ENCODE measurements at regions not wholly inside any gene's neighbourhood (a gene's known extent, or its start where the extent isn't known, plus 50 kb on each side); places are given as distances from the start of the nearest gene placed in this dataset.

DNA sequence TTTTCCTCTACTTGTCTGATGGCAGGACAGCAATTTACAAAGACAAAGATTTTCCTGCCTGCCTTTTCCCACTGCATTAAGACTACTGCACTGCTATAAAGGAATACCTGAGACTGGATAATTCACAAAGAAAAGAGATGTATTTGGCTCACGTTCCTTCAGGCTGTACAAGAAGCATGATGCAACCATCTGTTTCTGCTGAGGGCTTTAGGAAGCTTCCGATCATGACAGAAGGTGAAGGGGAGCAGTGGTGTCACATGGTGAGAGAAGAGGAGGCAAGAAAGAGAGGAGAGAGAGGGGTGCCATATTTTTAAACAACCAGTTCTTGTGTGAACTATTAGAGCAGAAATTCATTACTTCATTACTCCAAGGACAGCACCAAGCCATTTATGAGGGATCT, 617.1 kb upstream of the HTR2C start:
- H3K36me3 ChIP-seq (ENCODE audit: control insufficient read depth, insufficient read depth, low read length), result no peaks in the 10 kb centered on the region
- H3K27me3 ChIP-seq (ENCODE audit: control insufficient read depth, insufficient read depth, low read length), result no peaks in the 10 kb centered on the region
- ChIA-PET POLR2A (no interaction called here), CTCF (no interaction called here)
- H3K4me3 ChIP-seq (ENCODE audit: low read depth, low read length), result no peak overlapping the region
- DNase-seq (ENCODE audit: low read depth), result no peak
- TF ChIP-seq, protein P1, sequence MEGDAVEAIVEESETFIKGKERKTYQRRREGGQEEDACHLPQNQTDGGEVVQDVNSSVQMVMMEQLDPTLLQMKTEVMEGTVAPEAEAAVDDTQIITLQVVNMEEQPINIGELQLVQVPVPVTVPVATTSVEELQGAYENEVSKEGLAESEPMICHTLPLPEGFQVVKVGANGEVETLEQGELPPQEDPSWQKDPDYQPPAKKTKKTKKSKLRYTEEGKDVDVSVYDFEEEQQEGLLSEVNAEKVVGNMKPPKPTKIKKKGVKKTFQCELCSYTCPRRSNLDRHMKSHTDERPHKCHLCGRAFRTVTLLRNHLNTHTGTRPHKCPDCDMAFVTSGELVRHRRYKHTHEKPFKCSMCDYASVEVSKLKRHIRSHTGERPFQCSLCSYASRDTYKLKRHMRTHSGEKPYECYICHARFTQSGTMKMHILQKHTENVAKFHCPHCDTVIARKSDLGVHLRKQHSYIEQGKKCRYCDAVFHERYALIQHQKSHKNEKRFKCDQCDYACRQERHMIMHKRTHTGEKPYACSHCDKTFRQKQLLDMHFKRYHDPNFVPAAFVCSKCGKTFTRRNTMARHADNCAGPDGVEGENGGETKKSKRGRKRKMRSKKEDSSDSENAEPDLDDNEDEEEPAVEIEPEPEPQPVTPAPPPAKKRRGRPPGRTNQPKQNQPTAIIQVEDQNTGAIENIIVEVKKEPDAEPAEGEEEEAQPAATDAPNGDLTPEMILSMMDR (IDR thresholded peaks at IDR 0.05; ENCODE audit: insufficient read depth, low read depth, low read length), result no peak

DNA sequence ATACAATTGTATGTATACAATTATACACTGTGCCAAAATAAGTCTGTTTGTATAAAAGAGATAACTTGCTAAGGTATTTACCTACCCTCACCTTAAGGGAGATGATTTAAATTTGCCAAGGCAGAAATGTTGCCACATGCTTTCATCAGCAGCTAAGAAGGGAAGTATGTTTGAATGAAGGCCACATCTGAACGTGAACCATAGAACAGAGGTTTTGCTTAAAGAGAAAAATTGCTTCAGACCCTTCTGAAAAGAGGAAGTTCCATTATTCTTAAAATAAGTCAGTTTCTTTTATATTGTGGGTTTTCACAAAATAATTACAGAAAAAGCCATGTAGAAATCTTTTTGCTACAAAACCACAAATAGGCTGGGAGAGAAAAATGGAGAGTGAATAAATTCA, 621.5 kb upstream of the HTR2C start:
- no peaks in the 10 kb centered on the region for H3K36me3 ChIP-seq (ENCODE audit: control insufficient read depth, insufficient read depth, low read length)
- POLR2A ChIA-PET, result no interaction called here
- no peaks in the 10 kb centered on the region for H3K27me3 ChIP-seq (ENCODE audit: control insufficient read depth, insufficient read depth, low read length)
- no peak for DNase-seq (ENCODE audit: low read depth)
- CTCF ChIA-PET, result no interaction called here
- H3K4me3 ChIP-seq (ENCODE audit: low read depth, low read length), result no peak overlapping the region
- TF ChIP-seq, protein P1 (IDR thresholded peaks at IDR 0.05; ENCODE audit: insufficient read depth, low read depth, low read length), result no peak

DNA sequence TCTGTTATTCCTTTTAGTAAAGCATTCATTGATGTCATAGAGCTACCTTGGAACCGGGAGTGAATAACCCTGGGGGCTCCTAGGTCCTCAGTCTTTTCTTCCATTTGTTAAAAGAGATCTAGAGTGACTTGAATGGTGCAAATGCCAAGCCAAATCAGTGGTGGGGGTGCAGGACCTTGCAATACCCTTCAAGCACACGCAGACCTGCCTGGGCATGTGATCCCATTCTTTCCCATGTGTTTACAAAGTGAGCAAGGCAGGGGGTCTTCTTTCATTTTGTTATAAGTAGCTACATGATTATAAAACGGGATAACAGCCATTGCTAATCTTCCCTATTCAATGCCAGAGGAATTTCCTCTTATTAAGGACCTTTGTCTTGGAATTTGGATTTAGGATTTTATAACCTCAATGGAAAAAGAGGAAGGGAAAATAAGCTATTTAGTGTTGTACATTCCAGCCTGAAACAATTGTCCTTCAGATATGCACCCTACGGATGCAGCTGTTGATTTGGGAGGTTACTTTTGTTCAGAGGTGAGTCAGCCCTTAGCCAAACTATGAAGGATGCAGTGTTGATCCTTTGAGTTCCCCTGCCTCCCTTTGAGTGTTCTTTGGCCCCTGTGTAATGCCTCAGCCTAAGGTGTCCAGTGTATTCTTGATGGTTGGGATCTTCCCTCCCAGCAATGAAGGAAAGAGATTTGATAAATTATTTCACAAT, 623.8 kb upstream of the HTR2C start:
- no peak for DNase-seq (ENCODE audit: low read depth)
- Histone ChIP-seq H3K27me3 (ENCODE audit: control insufficient read depth, insufficient read depth, low read length) (no peaks in the 10 kb centered on the region), H3K36me3 (ENCODE audit: control insufficient read depth, insufficient read depth, low read length) (no peaks in the 10 kb centered on the region), H3K4me3 (ENCODE audit: low read depth, low read length) (no peak overlapping the region)
- ChIA-PET POLR2A (no interaction called here), CTCF (no interaction called here)
- TF ChIP-seq, protein P1 (IDR thresholded peaks at IDR 0.05; ENCODE audit: insufficient read depth, low read depth, low read length), result no peak

DNA sequence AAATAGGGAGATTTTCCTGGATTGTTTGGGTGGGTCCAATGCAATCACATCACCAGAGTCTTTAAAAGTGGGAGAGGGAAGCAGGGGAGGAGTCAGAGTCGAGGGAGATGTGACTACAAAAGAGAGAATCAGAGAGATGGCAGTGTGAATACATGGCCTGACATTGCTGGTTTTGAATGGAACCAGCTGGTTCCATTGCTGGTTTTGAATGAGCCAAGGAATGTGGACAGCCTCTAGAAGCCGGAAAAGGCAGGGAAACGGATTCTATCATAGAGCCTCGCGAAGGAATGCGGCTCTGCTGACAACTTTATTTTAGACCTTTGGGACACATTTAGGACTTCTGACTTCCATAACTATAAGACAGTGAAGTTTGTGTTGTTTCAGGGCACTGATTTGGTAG, 627.0 kb upstream of the HTR2C start:
- POLR2A ChIA-PET, result no interaction called here
- no peak overlapping the region for H3K4me3 ChIP-seq (ENCODE audit: low read depth, low read length)
- H3K27me3 ChIP-seq (ENCODE audit: control insufficient read depth, insufficient read depth, low read length), result no peaks in the 10 kb centered on the region
- CTCF ChIA-PET, result no interaction called here
- DNase-seq (ENCODE audit: low read depth), result no peak
- TF ChIP-seq, protein P1 (IDR thresholded peaks at IDR 0.05; ENCODE audit: insufficient read depth, low read depth, low read length), result no peak
- no peaks in the 10 kb centered on the region for H3K36me3 ChIP-seq (ENCODE audit: control insufficient read depth, insufficient read depth, low read length)

DNA sequence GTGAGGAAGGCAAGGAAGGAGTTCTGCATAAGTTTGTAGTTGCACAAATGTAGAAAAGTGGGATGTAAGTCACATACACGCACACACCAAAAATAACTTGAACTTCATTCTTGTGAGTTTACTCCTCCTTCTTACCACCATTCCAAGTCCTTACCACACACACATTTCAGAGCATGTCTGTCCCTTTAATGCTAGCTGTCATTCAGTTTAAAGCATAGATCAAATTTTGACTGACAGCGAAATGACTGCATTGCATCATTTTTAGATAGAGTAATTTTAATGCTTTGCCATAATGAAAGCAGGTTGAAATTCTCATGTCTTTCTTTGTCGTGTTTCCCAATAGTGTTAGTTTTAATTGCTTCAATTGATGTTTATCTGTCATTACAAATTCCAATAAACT, 629.6 kb upstream of the HTR2C start:
- Histone ChIP-seq H3K27me3 (ENCODE audit: control insufficient read depth, insufficient read depth, low read length) (no peaks in the 10 kb centered on the region), H3K4me3 (ENCODE audit: low read depth, low read length) (no peak overlapping the region), H3K36me3 (ENCODE audit: control insufficient read depth, insufficient read depth, low read length) (no peaks in the 10 kb centered on the region)
- ChIA-PET CTCF (no interaction called here), POLR2A (no interaction called here)
- TF ChIP-seq, protein P1 (IDR thresholded peaks at IDR 0.05; ENCODE audit: insufficient read depth, low read depth, low read length), result no peak
- DNase-seq (ENCODE audit: low read depth), result no peak
